Lung (tissue), 11 donors: ENCODE measurements at regions not wholly inside any gene's neighbourhood (a gene's known extent, or its start where the extent isn't known, plus 50 kb on each side); places are given as distances from the start of the nearest gene placed in this dataset.

Experiments used
- ATAC-seq: fragments of 200-7000 bp; cut with Tn5 transposase; one replicate; pipeline ENCODE4 v1.9.1; 2020; ENCODE audit warnings: moderate number of reproducible peaks; ENCODE audit not compliant: insufficient read depth, low FRiP score
- DNase-seq, 3 donors: peaks; one replicate each; pipeline ENCODE4 v3.0.0-alpha.2; 2013 to 2017
- H3K27ac ChIP-seq, 2 donors: one replicate each; pipeline ENCODE4 v1.5.1; 2013; ENCODE audit warnings: mild to moderate bottlenecking in 2 of 2, moderate library complexity in 2 of 2, control low read depth in 1 of 2, inconsistent platforms in 1 of 2, low read depth in 1 of 2, low read length in 1 of 2
- H3K27me3 ChIP-seq, 3 donors: one replicate each; pipeline ENCODE4 v1.5.1; 2013; ENCODE audit warnings: low read length in 2 of 3; ENCODE audit not compliant: control insufficient read depth in 3 of 3, insufficient read depth in 3 of 3
- H3K36me3 ChIP-seq, 4 donors: one replicate each; pipeline ENCODE4 v1.5.1; 2013; ENCODE audit warnings: low read length in 4 of 4, mild to moderate bottlenecking in 1 of 4, moderate library complexity in 1 of 4; ENCODE audit not compliant: control insufficient read depth in 4 of 4, insufficient read depth in 4 of 4
- H3K4me1 ChIP-seq, 5 donors: one replicate each; pipeline ENCODE4 v1.5.1; 2013; ENCODE audit warnings: low read length in 5 of 5, mild to moderate bottlenecking in 2 of 5, moderate library complexity in 1 of 5; ENCODE audit not compliant: control insufficient read depth in 5 of 5, insufficient read depth in 5 of 5
- H3K4me3 ChIP-seq: one replicate; pipeline ENCODE4 v1.5.1; 2013; ENCODE audit warnings: mild to moderate bottlenecking, control low read depth, moderate library complexity
- H3K9ac ChIP-seq, 2 donors: one replicate each; pipeline ENCODE4 v1.5.1; 2013; ENCODE audit warnings: low read length in 2 of 2, control low read depth in 1 of 2; ENCODE audit not compliant: insufficient read depth in 1 of 2
- H3K9me3 ChIP-seq, 4 donors: one replicate each; pipeline ENCODE4 v1.5.1; 2013; ENCODE audit warnings: low read length in 3 of 4, mild to moderate bottlenecking in 1 of 4, moderate library complexity in 1 of 4; ENCODE audit not compliant: control insufficient read depth in 4 of 4, insufficient read depth in 3 of 4
- CTCF ChIP-seq: IDR thresholded peaks from 2 replicates; pipeline ENCODE4 v1.5.1; 2012; ENCODE audit warnings: mild to moderate bottlenecking; ENCODE audit errors: control extremely low read depth, extremely low read depth
- whole genome bisulfite sequencing, 2 donors: extraction: QIAGEN DNeasy Blood & Tissue Kit; methylation state at CpG; one replicate each; pipeline ENCODE4 v1.1.7; 2013; 5-methylcytosine and 5-hydroxymethylcytosine counted together
- donor health status: control.
- donor health status: control.
- donor health status: Bipolar disorder and iron deficiency.
- donor health status: healthy.
- donor health status: DM: yes; HTN: yes; CAD: no.

GRCh38 chr6:153727885-153728284 lies 311.2 kb upstream of the OPRM1 start:
- Histone ChIP-seq H3K4me3 (no peak overlapping the region), H3K9ac (no peak overlapping the region), H3K36me3 (no peaks in the 10 kb centered on the region), H3K27ac (no peak overlapping the region), H3K9me3 (no peaks in the 10 kb centered on the region), H3K27me3 (no peaks in the 10 kb centered on the region), H3K4me1 (no peaks in the 10 kb centered on the region)
- no peak for ATAC-seq
- WGBS, 2 donors: 36 to 47% methylated on average over 1 of the region's 1 CpG
- no peak for TF ChIP-seq CTCF
- DNase-seq: no peak

- TF ChIP-seq CTCF: no peak
- H3K9ac ChIP-seq: no peak overlapping the region
- no peak overlapping the region for H3K4me3 ChIP-seq
- 23 to 42% methylated on average over 3 of the region's 3 CpGs for WGBS, 2 donors
- no peaks in the 10 kb centered on the region for H3K4me1 ChIP-seq
- peaks cover 0 to 2% (median 0%) of the 10 kb centered on the region in 4 donors for H3K9me3 ChIP-seq
- H3K27me3 ChIP-seq: no peaks in the 10 kb centered on the region
- no peaks in the 10 kb centered on the region for H3K36me3 ChIP-seq
- H3K27ac ChIP-seq: no peak overlapping the region
- no peak for DNase-seq
- no peak for ATAC-seq
Measured at GRCh38 chr6:153725456-153725855, 313.6 kb upstream of the OPRM1 start.

GRCh38 chr6:153720732-153721131 lies 318.3 kb upstream of the OPRM1 start:
- no peak for DNase-seq
- Histone ChIP-seq H3K27ac (no peak overlapping the region), H3K36me3 (no peaks in the 10 kb centered on the region), H3K9ac (no peak overlapping the region), H3K9me3 (peaks cover 0 to 2% (median 0%) of the 10 kb centered on the region in 4 donors), H3K4me1 (no peaks in the 10 kb centered on the region), H3K4me3 (no peak overlapping the region), H3K27me3 (no peaks in the 10 kb centered on the region)
- no peak for ATAC-seq
- TF ChIP-seq CTCF: no peak

- no peak for TF ChIP-seq CTCF
- no peak overlapping the region for H3K9ac ChIP-seq
- no peak overlapping the region for H3K27ac ChIP-seq
- no peak overlapping the region for H3K4me3 ChIP-seq
- no peaks in the 10 kb centered on the region for H3K36me3 ChIP-seq
- DNase-seq (no peak), ATAC-seq (no peak)
- no peaks in the 10 kb centered on the region for H3K27me3 ChIP-seq
- peaks cover 0 to 7% (median 2%) of the 10 kb centered on the region in 4 donors for H3K9me3 ChIP-seq
- no peaks in the 10 kb centered on the region for H3K4me1 ChIP-seq
Measured at GRCh38 chr6:153705429-153705828, 333.6 kb upstream of the OPRM1 start.
